Natural killer cell (primary cell): ENCODE measurements at regions not wholly inside any gene's neighbourhood (a gene's known extent, or its start where the extent isn't known, plus 50 kb on each side); places are given as distances from the start of the nearest gene placed in this dataset.

ENCODE experiments used
- ATAC-seq, 3 donors: fragments of 150-1000 bp in 2 of 3; fragments of 200-7000 bp in 1 of 3; cut with Tn5 transposase; 1 replicate in 1 of 3; 2 replicates in 2 of 3; pipeline ENCODE4 v1.10.0; 2021; ENCODE audit warnings: mild to moderate bottlenecking in 2 of 3, moderate library complexity in 2 of 3
- DNase-seq, 2 donors: peaks; one replicate each; pipeline versions ENCODE4 v3.0.0 to v3.0.0-alpha.2; 2013 to 2021; ENCODE audit warnings: mixed read lengths in 1 of 2
- H3K27ac ChIP-seq: one replicate; pipeline ENCODE4 v1.5.1; 2013; ENCODE audit warnings: mild to moderate bottlenecking, low read length
- H3K27me3 ChIP-seq: one replicate; pipeline ENCODE4 v1.6.1; 2013; ENCODE audit warnings: low read length; ENCODE audit not compliant: control insufficient read depth, insufficient read depth
- H3K36me3 ChIP-seq: one replicate; pipeline ENCODE4 v1.6.1; 2013; ENCODE audit warnings: low read length; ENCODE audit not compliant: control insufficient read depth, insufficient read depth
- H3K4me1 ChIP-seq: one replicate; pipeline ENCODE4 v1.6.1; 2013; ENCODE audit warnings: low read length; ENCODE audit not compliant: control insufficient read depth, insufficient read depth
- H3K4me3 ChIP-seq: one replicate; pipeline ENCODE4 v1.5.1; 2013; ENCODE audit warnings: low read length
- H3K9me3 ChIP-seq: one replicate; pipeline ENCODE4 v1.6.1; 2013; ENCODE audit warnings: low read length; ENCODE audit not compliant: control insufficient read depth, insufficient read depth
- H3K27ac Mint-ChIP-seq, 2 donors: one replicate each; pipeline ENCODE4 v1.8.0; 2022; ENCODE audit warnings: mild to moderate bottlenecking in 2 of 2, mixed read lengths in 2 of 2, moderate library complexity in 1 of 2
- H3K27me3 Mint-ChIP-seq, 2 donors: one replicate each; pipeline ENCODE4 v1.8.0; 2022; ENCODE audit warnings: low read depth in 2 of 2, mixed read lengths in 2 of 2
- H3K36me3 Mint-ChIP-seq: one replicate; pipeline ENCODE4 v1.8.0; 2022; ENCODE audit warnings: mixed read lengths
- H3K4me1 Mint-ChIP-seq, 2 donors: one replicate each; pipeline ENCODE4 v1.8.0; 2022; ENCODE audit warnings: mixed read lengths in 2 of 2
- H3K4me3 Mint-ChIP-seq: one replicate; pipeline ENCODE4 v1.8.0; 2022; ENCODE audit warnings: mild to moderate bottlenecking, moderate library complexity, mixed read lengths
- H3K9me3 Mint-ChIP-seq, 2 donors: one replicate each; pipeline ENCODE4 v1.8.0; 2022; ENCODE audit warnings: mixed read lengths in 2 of 2
- CTCF ChIP-seq: fragments of 200-600 bp; IDR thresholded peaks from one replicate; pipeline ENCODE4 v1.8.0; 2022; ENCODE audit warnings: antibody characterized with exemption
- WGBS: methylation state at CpG from one replicate; pipeline ENCODE4 v1.1.7; 2013; ENCODE audit warnings: missing lambda C conversion rate; ENCODE audit not compliant: insufficient coverage; 5-methylcytosine and 5-hydroxymethylcytosine counted together
- intact Hi-C: fragments of 100-400 bp; cut with micrococcal nuclease; formaldehyde crosslinking; loops from one replicate; pipeline ENCODE4 v1.14.2; 2022

DNA sequence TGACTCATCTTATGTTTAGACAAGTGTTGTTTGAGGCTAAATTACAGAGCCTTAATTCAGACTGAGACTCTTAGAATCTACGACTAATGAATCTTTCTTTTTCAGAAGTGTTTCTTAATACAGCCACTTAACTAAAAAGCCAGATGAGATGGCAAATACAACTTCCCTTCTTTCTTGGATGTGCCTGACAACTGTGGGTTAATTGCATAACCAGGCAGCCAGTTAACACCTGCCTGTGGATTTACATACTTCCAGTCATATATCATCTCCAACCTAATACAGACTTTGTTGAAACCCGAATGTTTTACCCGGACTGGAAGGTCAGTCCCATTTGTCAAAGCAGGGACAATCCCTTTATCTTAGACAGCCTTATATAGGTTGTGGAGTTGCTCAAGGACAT, 297.6 kb downstream of the VPS13C start:
- 24% methylated on average over 3 of the region's 3 CpGs for WGBS
- intact Hi-C loops = no loop called here
- H3K9me3 Mint-ChIP-seq = peaks cover 0 to 2% of the 10 kb centered on the region in 2 donors
- no peaks in the 10 kb centered on the region for H3K36me3 Mint-ChIP-seq
- H3K27me3 Mint-ChIP-seq = peaks cover 5 to 19% of the 10 kb centered on the region in 2 donors
- Histone ChIP-seq H3K27me3 (peaks cover 2% of the 10 kb centered on the region), H3K4me1 (no peaks in the 10 kb centered on the region), H3K36me3 (no peaks in the 10 kb centered on the region), H3K4me3 (no peak overlapping the region), H3K27ac (no peak overlapping the region), H3K9me3 (no peaks in the 10 kb centered on the region)
- peaks cover 10 to 23% of the 10 kb centered on the region in 2 donors for H3K4me1 Mint-ChIP-seq
- H3K4me3 Mint-ChIP-seq = no peak overlapping the region
- ATAC-seq (no peak), DNase-seq (no peak)
- H3K27ac Mint-ChIP-seq = no peak overlapping the region
- no peak for TF ChIP-seq CTCF

- no peak overlapping the region for H3K27ac ChIP-seq
- intact Hi-C loops = no loop called here
- H3K36me3 ChIP-seq = no peaks in the 10 kb centered on the region
- 83% methylated on average over 2 of the region's 2 CpGs for WGBS
- H3K4me3 ChIP-seq = no peak overlapping the region
- no peak overlapping the region for H3K27ac Mint-ChIP-seq
- no peak for DNase-seq
- H3K4me1 ChIP-seq = no peaks in the 10 kb centered on the region
- no peaks in the 10 kb centered on the region for H3K9me3 ChIP-seq
- ATAC-seq = no peak
- H3K27me3 ChIP-seq = peaks cover 2% of the 10 kb centered on the region
- no peak overlapping the region for H3K4me3 Mint-ChIP-seq
- no peak for TF ChIP-seq CTCF
- peaks cover 5 to 10% of the 10 kb centered on the region in 2 donors for H3K27me3 Mint-ChIP-seq
- H3K36me3 Mint-ChIP-seq = no peaks in the 10 kb centered on the region
- H3K4me1 Mint-ChIP-seq = peaks cover 0 to 10% of the 10 kb centered on the region in 2 donors
- peaks cover 0 to 2% of the 10 kb centered on the region in 2 donors for H3K9me3 Mint-ChIP-seq
Measured at GRCh38 chr15:61759639-61760038, 300.6 kb downstream of the VPS13C start.

GRCh38 chr15:61756071-61756820, 304.0 kb downstream of the VPS13C start:
- no peak overlapping the region for H3K4me3 ChIP-seq
- H3K36me3 Mint-ChIP-seq = no peaks in the 10 kb centered on the region
- no peak for DNase-seq
- ATAC-seq = no peak
- no peaks in the 10 kb centered on the region for H3K36me3 ChIP-seq
- H3K27ac ChIP-seq = no peak overlapping the region
- WGBS = 94% methylated on average over 2 of the region's 4 CpGs
- no peak for TF ChIP-seq CTCF
- intact Hi-C loops = no loop called here
- H3K4me1 ChIP-seq = peaks cover 13% of the 10 kb centered on the region
- no peak overlapping the region for H3K4me3 Mint-ChIP-seq
- H3K9me3 Mint-ChIP-seq = peaks cover 0 to 4% of the 10 kb centered on the region in 2 donors
- no peaks in the 10 kb centered on the region for H3K9me3 ChIP-seq
- H3K27me3 ChIP-seq = no peaks in the 10 kb centered on the region
- H3K27me3 Mint-ChIP-seq = peaks cover 3 to 6% of the 10 kb centered on the region in 2 donors
- H3K4me1 Mint-ChIP-seq = no peaks in the 10 kb centered on the region
- no peak overlapping the region for H3K27ac Mint-ChIP-seq

DNA sequence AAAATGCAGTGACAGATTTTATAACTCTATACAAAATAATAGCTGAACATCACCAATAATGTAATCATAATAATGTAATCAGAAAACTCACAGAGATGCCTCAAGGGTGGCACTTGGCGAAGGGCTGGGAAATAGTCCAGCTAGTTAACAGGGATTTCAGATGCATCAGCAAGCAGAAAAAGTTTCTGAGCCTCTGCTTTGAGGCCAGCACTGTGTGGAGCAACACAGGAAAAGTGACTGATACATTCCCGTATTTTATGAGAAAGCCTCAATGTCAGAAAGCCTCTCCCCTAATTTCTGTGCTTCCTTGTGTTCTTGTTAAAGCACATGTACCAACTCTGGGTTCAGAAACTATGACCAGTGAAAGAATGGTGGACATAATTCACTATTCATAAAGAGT, 304.8 kb downstream of the VPS13C start:
- TF ChIP-seq CTCF = no peak
- H3K27me3 Mint-ChIP-seq = peaks cover 0 to 6% of the 10 kb centered on the region in 2 donors
- no peaks in the 10 kb centered on the region for H3K9me3 ChIP-seq
- 78% methylated on average over 2 of the region's 2 CpGs for WGBS
- no peaks in the 10 kb centered on the region for H3K36me3 ChIP-seq
- no peak overlapping the region for H3K27ac ChIP-seq
- H3K4me1 Mint-ChIP-seq = no peaks in the 10 kb centered on the region
- H3K4me1 ChIP-seq = peaks cover 13% of the 10 kb centered on the region
- H3K27me3 ChIP-seq = no peaks in the 10 kb centered on the region
- no peak overlapping the region for H3K4me3 ChIP-seq
- H3K9me3 Mint-ChIP-seq = peaks cover 0 to 4% of the 10 kb centered on the region in 2 donors
- no peak overlapping the region for H3K27ac Mint-ChIP-seq
- ATAC-seq = no peak
- H3K4me3 Mint-ChIP-seq = no peak overlapping the region
- intact Hi-C loops = no loop called here
- DNase-seq = no peak
- H3K36me3 Mint-ChIP-seq = no peaks in the 10 kb centered on the region
